Hepatocyte (in vitro differentiated cells): ENCODE measurements at regions not wholly inside any gene's neighbourhood (a gene's known extent, or its start where the extent isn't known, plus 50 kb on each side); places are given as distances from the start of the nearest gene placed in this dataset.

Experiments
- EZH2 ChIP-seq: fragments of 200-600 bp; sonication (generic); IDR thresholded peaks from 2 replicates; pipeline ENCODE4 v1.6.1; 2016; ENCODE audit warnings: antibody characterized with exemption, mild to moderate bottlenecking, borderline replicate concordance
- TF ChIP-seq, protein P1 (sequence below): fragments of 200-600 bp; sonication (generic); IDR thresholded peaks from 2 replicates; pipeline ENCODE4 v1.5.1; 2016; ENCODE audit warnings: antibody characterized with exemption, mild to moderate bottlenecking; ENCODE audit not compliant: poor library complexity

- TF ChIP-seq, protein P1, sequence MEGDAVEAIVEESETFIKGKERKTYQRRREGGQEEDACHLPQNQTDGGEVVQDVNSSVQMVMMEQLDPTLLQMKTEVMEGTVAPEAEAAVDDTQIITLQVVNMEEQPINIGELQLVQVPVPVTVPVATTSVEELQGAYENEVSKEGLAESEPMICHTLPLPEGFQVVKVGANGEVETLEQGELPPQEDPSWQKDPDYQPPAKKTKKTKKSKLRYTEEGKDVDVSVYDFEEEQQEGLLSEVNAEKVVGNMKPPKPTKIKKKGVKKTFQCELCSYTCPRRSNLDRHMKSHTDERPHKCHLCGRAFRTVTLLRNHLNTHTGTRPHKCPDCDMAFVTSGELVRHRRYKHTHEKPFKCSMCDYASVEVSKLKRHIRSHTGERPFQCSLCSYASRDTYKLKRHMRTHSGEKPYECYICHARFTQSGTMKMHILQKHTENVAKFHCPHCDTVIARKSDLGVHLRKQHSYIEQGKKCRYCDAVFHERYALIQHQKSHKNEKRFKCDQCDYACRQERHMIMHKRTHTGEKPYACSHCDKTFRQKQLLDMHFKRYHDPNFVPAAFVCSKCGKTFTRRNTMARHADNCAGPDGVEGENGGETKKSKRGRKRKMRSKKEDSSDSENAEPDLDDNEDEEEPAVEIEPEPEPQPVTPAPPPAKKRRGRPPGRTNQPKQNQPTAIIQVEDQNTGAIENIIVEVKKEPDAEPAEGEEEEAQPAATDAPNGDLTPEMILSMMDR: no peak
- no peak for TF ChIP-seq EZH2
These were observed 217.6 kb downstream of the NDUFA10 start for GRCh38 chr2:239807568-239807967.
